22Rv1 (cell line): ENCODE measurements at regions not wholly inside any gene's neighbourhood (a gene's known extent, or its start where the extent isn't known, plus 50 kb on each side); places are given as distances from the start of the nearest gene placed in this dataset.

ENCODE experiments used
- H3K27ac ChIP-seq: fragments of 450-650 bp; 2 replicates; pipeline ENCODE4 v1.5.1; 2017
- CTCF ChIP-seq: fragments of 450-650 bp; IDR thresholded peaks from 2 replicates; pipeline ENCODE4 v1.5.1; 2017; ENCODE audit warnings: mild to moderate bottlenecking
- ZFX ChIP-seq: fragments of 450-650 bp; IDR thresholded peaks from 2 replicates; pipeline ENCODE4 v1.6.1; 2017; ENCODE audit warnings: antibody characterized with exemption, borderline replicate concordance

- TF ChIP-seq CTCF = no peak
- TF ChIP-seq ZFX = no peak
- H3K27ac ChIP-seq = no peak overlapping the region
Observed at GRCh38 chr6:92849636-92850035, 569.7 kb downstream of the EPHA7 start.

DNA sequence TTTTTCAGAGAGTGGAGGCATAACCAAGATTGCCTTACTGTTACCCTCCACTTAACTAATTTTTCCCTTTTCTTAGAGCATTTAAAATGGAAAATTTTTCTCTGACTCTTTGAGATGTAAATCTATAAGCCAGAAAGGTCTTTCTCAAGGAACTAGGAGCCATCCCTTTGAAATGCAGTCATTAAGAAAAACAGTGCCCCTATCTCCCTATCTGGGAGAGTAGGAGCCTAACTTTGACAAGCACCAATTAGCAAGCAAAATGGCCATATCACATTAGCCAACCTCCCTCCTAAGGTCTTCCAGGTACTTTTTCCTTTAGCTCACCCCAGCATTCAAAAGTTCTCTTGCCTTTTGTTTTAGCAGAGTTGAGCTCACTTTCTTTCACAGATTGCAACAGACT is 570.5 kb downstream of the EPHA7 start:
- no peak overlapping the region for H3K27ac ChIP-seq

DNA sequence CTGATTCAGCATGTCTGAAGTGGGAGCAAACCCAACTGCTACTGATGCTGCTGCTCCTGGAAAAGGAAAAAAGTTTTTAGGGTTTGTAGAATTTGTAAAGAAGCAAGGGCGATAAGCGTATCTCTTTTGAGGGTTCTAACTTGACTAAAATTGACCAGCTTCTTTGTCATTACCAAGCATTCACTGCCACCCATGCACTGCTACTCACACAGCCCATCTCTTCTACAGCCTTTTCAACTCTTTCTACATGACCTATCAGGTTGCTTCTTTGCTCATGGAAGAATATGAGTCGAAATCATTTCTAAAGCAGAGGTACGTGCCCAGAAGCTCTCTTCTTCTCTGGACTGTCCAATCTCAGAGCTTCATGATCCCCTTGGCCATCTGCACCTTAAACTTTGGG is 570.9 kb downstream of the EPHA7 start:
- no peak overlapping the region for H3K27ac ChIP-seq
- TF ChIP-seq ZFX (no peak), CTCF (no peak)

More for the DNA sequence above, 570.5 kb downstream of the EPHA7 start:
- TF ChIP-seq CTCF (no peak), ZFX (no peak)

DNA sequence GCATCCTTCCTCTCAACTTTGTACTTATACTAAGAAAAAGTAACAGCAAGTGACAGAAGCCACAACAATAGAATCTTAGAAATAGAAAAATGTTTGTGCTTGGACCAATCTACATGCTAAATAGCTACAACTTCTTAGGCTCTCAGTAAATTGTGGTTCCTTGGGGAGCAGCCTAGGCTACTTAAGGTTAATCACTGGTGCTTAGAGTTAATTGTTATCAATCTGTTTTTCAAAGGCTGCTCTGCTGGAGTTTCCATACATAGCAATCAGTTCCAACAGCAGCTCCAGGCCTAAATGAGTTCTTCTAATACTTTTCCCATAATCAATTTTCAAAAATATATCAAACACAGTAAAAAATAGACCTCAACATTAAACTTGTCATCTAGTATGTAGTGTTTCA is 571.4 kb downstream of the EPHA7 start:
- no peak overlapping the region for H3K27ac ChIP-seq
- TF ChIP-seq ZFX (no peak), CTCF (no peak)

DNA sequence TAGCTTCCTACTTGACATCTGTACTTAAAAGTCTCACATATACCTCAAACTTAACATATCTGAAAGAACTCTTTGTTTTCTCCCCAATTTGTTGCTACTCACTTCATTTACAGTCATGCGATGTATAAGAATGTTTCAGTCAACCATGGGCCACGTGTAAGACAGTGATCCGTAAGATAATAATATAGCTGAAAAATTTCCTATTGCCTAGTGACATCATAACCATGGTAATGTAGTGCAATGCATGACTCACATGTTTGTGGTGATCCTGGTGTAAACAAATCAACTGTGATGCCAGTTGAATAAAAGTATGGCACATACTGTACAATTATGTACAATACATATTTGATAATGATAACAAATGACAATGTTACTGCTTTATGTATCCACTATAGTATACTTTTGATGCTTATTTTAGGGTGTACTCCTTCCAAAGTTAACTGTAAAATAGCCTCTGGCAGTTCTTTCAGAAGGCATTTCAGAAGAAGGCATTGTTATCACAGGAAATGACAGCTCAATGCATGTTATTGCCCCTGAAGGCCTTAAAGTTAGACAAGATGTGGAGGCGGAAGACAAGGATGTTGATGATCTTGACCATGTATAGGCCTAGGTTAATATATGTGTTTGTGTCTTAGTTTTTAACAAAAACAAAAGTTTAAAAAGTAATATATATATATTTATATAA is 579.0 kb downstream of the EPHA7 start:
- TF ChIP-seq ZFX = no peak
- no peak for TF ChIP-seq CTCF

DNA sequence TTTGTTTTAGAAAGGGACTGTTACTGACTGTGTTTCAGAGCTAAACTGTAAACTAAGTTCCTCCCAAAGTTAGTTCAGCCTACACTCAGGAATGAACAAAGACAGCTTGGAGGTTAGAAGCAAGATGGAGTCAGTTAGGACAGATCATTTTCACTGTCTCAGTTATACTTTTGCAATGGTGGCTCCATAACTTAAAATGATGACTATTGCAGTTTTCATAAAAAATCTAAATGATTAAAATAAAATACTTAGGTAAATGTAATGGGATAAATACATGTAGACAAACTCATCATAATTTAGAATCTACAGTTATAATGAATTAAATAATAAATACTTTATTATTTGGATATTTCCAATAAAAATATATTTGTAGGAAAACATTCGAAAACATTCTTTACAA is 590.6 kb downstream of the EPHA7 start:
- TF ChIP-seq ZFX = no peak
- no peak for TF ChIP-seq CTCF

More for the DNA sequence above, 579.0 kb downstream of the EPHA7 start:
- no peak overlapping the region for H3K27ac ChIP-seq

GRCh38 chr6:92827104-92827503 is 592.3 kb downstream of the EPHA7 start:
- H3K27ac ChIP-seq = no peak overlapping the region

More for the DNA sequence above, 590.6 kb downstream of the EPHA7 start:
- no peak overlapping the region for H3K27ac ChIP-seq

More at GRCh38 chr6:92827104-92827503, 592.3 kb downstream of the EPHA7 start:
- TF ChIP-seq CTCF (no peak), ZFX (no peak)
